Sigmoid colon (tissue), 6 donors: ENCODE measurements at regions not wholly inside any gene's neighbourhood (a gene's known extent, or its start where the extent isn't known, plus 50 kb on each side); places are given as distances from the start of the nearest gene placed in this dataset.

ENCODE experiments used
- DNase-seq: peaks from one replicate; pipeline ENCODE4 v3.0.0-alpha.2; 2019
- H3K27ac ChIP-seq, 4 donors: fragments of 200-600 bp; sonication (generic); one replicate each; pipeline ENCODE4 v1.5.1; 2016 to 2019; ENCODE audit warnings: mild to moderate bottlenecking in 1 of 4
- H3K27me3 ChIP-seq, 3 donors: fragments of 200-600 bp; sonication (generic); one replicate each; pipeline ENCODE4 v1.5.1; 2019; ENCODE audit warnings: mild to moderate bottlenecking in 1 of 3
- H3K36me3 ChIP-seq, 4 donors: fragments of 200-600 bp; sonication (generic); one replicate each; pipeline ENCODE4 v1.5.1; 2016 to 2019
- H3K4me1 ChIP-seq, 4 donors: fragments of 200-600 bp; sonication (generic); one replicate each; pipeline ENCODE4 v1.5.1; 2017 to 2019
- H3K4me3 ChIP-seq, 4 donors: fragments of 200-600 bp; sonication (generic); one replicate each; pipeline ENCODE4 v1.5.1; 2017 to 2019; ENCODE audit warnings: mild to moderate bottlenecking in 2 of 4, moderate library complexity in 1 of 4
- H3K9me3 ChIP-seq, 4 donors: fragments of 200-600 bp in 3 of 4; sonication (generic) in 3 of 4; one replicate each; pipeline versions ENCODE4 v1.5.1 to v1.6.1; 2013 to 2019
- EP300 ChIP-seq, 4 donors: sonication (generic); formaldehyde crosslinking; IDR thresholded peaks; one replicate each; pipeline ENCODE4 v1.6.1; 2017; ENCODE audit warnings: antibody characterized with exemption in 4 of 4
- POLR2A ChIP-seq, 2 donors: fragments of 450-650 bp; IDR thresholded peaks; one replicate each; pipeline ENCODE4 v1.6.1; 2016; ENCODE audit warnings: antibody characterized with exemption in 2 of 2, mild to moderate bottlenecking in 2 of 2, moderate library complexity in 2 of 2
- POLR2AphosphoS5 ChIP-seq, 4 donors: sonication (generic); formaldehyde crosslinking; IDR thresholded peaks; one replicate each; pipeline ENCODE4 v1.6.1; 2017; ENCODE audit warnings: antibody characterized with exemption in 4 of 4
- WGBS, 2 donors: extraction: QIAGEN DNeasy Blood & Tissue Kit; methylation state at CpG; one replicate each; pipeline ENCODE4 v1.1.7; 2013; 5-methylcytosine and 5-hydroxymethylcytosine counted together
- intact Hi-C: fragments of 100-400 bp; cut with DNase I; formaldehyde crosslinking; loops from one replicate; pipeline ENCODE4 v1.15.1; 2023
- TF ChIP-seq, protein P1 (sequence below), 4 experiments: fragments of 450-650 bp in 3 of 4; fragments of 200-600 bp in 1 of 4; IDR thresholded peaks; one replicate each; pipeline ENCODE4 v1.5.1; 2016 to 2019; ENCODE audit warnings: antibody characterized with exemption in 4 of 4, mild to moderate bottlenecking in 3 of 4, moderate library complexity in 2 of 4
- donor health status: healthy with polysubstance abuse.
- donor health status: healthy.

DNA sequence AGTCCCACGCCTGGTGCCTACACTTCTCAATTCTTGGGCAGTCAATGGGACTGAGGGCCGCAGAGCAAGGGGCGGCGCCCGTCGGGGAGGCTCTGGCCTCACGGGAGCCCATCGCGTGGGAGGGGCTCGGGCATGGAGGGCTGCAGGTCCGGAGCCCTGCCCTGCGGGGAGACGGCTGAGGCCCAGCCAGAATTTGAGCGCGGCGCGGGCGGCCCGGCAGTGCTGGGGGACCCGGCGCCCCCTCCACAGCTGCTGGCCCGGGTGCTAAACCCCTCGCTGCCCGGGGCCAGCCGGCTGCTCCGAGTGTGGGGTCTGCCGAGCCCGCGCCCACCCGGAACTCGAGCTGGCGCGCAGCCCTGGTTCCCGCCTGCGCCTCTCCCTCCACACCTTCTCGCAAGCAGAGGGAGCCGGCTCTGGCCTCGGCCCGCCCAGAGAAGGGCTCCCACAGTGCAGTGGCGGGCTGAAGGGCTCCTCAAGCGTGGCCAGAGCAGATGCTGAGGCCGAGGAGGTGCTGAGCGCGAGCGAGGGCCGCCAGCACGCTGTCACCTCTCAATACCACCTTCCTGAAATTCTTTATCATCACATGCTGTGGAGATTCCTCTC, 58.5 kb downstream of the BAK1 start:
- no peaks in the 10 kb centered on the region for H3K9me3 ChIP-seq
- TF ChIP-seq, protein P1, sequence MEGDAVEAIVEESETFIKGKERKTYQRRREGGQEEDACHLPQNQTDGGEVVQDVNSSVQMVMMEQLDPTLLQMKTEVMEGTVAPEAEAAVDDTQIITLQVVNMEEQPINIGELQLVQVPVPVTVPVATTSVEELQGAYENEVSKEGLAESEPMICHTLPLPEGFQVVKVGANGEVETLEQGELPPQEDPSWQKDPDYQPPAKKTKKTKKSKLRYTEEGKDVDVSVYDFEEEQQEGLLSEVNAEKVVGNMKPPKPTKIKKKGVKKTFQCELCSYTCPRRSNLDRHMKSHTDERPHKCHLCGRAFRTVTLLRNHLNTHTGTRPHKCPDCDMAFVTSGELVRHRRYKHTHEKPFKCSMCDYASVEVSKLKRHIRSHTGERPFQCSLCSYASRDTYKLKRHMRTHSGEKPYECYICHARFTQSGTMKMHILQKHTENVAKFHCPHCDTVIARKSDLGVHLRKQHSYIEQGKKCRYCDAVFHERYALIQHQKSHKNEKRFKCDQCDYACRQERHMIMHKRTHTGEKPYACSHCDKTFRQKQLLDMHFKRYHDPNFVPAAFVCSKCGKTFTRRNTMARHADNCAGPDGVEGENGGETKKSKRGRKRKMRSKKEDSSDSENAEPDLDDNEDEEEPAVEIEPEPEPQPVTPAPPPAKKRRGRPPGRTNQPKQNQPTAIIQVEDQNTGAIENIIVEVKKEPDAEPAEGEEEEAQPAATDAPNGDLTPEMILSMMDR (IDR thresholded peaks at IDR 0.05) = no peak
- TF ChIP-seq POLR2A (IDR thresholded peaks at IDR 0.05) (no peak), POLR2AphosphoS5 (IDR thresholded peaks at IDR 0.05) (no peak), EP300 (IDR thresholded peaks at IDR 0.05) (no peak)
- H3K36me3 ChIP-seq = no peaks in the 10 kb centered on the region
- H3K4me1 ChIP-seq = no peaks in the 10 kb centered on the region
- WGBS, 2 donors = 89 to 93% methylated on average over 47 of the region's 47 CpGs
- intact Hi-C loops = no loop called here
- no peaks in the 10 kb centered on the region for H3K27me3 ChIP-seq
- DNase-seq = no peak
- no peak overlapping the region for H3K27ac ChIP-seq
- no peak overlapping the region for H3K4me3 ChIP-seq
